WI38 (cell line): ENCODE measurements at regions not wholly inside any gene's neighbourhood (a gene's known extent, or its start where the extent isn't known, plus 50 kb on each side); places are given as distances from the start of the nearest gene placed in this dataset.

Source experiments
- H3K4me3 ChIP-seq: 2 replicates; pipeline ENCODE4 v1.5.1; 2011; ENCODE audit warnings: low read depth, mild to moderate bottlenecking, control low read depth, low read length
- TF ChIP-seq, protein P1 (sequence below): IDR thresholded peaks from 2 replicates; pipeline ENCODE4 v1.5.1; 2012; ENCODE audit warnings: low read depth, mild to moderate bottlenecking, control low read depth, low read length

DNA sequence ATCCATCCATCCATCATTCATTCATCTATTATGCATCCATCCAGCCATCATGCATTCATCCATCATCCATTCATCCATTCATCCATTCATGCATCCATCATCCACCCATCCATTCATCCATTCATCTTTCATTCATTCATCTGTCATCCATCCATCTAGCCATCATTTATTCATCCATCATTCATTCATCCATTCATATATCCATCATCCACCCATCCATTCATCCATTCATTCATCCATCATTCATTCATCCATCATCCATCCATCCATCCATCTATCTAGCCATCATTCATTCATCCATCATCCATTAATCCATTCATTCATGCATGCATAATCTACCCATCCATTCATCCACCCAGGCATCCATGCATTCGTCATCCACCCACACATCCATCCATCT, 1450.3 kb downstream of the TBC1D22A start:
- TF ChIP-seq, protein P1, sequence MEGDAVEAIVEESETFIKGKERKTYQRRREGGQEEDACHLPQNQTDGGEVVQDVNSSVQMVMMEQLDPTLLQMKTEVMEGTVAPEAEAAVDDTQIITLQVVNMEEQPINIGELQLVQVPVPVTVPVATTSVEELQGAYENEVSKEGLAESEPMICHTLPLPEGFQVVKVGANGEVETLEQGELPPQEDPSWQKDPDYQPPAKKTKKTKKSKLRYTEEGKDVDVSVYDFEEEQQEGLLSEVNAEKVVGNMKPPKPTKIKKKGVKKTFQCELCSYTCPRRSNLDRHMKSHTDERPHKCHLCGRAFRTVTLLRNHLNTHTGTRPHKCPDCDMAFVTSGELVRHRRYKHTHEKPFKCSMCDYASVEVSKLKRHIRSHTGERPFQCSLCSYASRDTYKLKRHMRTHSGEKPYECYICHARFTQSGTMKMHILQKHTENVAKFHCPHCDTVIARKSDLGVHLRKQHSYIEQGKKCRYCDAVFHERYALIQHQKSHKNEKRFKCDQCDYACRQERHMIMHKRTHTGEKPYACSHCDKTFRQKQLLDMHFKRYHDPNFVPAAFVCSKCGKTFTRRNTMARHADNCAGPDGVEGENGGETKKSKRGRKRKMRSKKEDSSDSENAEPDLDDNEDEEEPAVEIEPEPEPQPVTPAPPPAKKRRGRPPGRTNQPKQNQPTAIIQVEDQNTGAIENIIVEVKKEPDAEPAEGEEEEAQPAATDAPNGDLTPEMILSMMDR: no peak
- no peak overlapping the region for H3K4me3 ChIP-seq

DNA sequence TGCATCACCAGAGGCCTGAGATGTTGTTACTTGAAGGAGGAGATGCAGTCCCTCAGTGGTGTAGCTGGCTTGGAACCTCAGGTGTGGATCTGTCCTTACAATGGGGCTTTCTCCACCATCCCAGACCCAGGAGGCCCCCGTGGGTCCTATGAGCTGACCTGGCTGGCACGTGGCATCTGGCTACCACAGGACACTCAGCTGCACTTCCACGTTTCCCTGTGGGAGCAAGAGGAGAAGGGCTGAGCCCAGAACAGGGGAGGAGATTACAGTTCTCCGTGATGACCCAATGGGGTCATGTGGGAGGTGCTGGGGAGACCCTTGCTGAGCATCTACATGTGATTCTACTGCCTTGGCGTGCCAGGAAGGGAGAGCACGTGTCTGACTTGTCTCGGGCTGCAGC, 1448.4 kb downstream of the TBC1D22A start:
- TF ChIP-seq, protein P1: no peak
- H3K4me3 ChIP-seq: no peak overlapping the region

DNA sequence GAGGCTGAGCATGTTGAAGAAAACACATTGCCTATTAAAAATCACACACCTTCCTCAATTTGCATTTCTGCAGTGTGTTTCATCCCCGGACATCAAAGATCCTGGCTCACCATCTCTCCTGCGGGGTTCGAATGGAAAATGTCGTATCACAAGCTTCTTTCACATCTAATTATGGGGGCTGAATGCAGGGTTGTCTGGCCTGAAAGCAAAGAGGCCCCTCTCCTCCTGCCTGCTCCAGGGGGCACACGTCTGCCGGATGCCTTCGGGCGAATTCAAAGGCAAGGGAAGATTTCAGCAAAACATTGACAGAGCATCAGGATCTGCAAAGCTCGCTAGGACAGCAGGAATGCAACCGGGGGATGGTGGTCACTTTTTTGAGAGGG, 1447.7 kb downstream of the TBC1D22A start:
- TF ChIP-seq, protein P1: no peak
- no peak overlapping the region for H3K4me3 ChIP-seq

DNA sequence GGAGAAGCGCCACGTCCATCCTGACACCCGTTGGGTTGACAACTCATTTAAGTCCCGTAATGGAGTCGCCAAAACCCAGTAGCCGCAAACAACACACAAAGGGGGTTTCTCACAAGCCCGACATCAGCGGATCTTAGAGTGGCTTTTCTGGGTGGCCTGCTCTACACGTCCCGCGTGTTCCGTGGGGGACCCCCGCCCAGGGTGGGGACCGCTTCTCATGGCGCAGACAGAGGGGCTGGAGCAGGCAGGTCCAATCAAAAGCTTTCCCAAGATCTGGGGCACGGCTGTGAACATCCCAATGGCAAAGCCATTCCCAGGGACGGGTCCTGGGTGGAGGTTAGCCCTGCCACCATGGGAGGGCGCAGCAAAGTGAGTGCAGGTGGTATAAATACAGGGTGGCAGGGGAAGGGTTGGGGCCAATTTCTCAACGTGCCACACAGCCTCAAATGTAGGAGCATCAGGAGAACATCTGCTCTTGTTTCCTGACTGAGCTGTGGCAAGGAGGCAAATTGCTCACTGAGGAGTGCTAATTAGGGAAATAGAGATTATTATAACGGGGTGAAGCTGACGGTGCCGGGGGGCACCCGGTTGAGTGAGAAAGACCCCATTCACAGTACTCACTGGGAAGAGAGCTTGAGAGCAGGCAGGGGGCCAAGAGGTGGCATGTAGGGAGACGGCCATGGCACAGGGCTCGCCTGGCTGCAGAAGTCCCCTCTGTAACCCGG, 1447.2 kb downstream of the TBC1D22A start:
- no peak overlapping the region for H3K4me3 ChIP-seq
- TF ChIP-seq, protein P1: no peak

DNA sequence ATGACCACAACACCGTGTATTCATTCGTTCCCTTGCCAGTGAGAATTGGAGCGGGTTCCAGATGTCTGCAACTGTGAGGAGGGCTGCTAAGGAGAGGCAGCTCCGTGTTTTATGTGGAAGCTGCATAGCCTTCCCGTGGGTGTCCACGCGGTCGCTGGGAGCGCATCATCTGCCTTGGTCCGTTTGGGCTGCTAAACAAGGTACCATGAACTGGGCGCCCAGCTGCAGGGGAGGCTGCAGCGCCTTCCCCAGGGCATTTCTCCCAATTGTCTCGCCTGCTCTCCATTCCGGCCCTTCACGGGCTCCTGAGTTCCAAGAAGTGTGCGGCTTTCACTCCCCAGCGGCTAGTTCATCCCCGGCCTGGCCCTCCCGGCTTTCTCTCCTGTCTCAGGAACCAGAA, 1446.4 kb downstream of the TBC1D22A start:
- H3K4me3 ChIP-seq: no peak overlapping the region
- TF ChIP-seq, protein P1: no peak

DNA sequence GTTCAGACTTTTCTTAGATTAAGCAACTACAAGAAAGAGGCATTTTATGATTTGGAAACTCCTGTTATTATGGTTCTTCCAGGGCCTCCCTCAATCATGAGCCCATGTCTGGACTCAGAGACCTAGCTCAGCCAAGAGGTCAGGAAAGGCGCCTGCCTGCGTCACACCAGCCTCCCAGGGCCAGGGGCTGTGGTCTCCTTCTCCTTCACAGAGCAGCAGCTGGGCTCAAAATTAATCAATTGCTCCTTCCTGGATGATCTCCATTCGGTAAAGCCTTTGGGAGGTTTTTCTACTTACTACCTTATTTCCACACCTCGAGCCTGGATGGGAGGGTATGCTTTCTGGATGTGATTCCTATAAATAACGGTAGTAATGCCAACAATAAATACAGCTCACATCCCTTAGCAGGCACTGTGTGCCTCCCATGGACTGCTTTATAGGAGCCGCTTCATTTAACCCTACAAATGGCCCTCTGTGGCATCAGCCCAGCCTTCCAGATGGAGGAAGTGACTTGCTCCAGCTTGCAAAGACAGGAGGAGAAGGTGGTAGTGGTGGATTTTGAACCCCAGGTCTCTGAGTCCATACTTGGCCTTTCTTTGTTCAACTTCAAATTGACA, 1445.6 kb downstream of the TBC1D22A start:
- TF ChIP-seq, protein P1: no peak

DNA sequence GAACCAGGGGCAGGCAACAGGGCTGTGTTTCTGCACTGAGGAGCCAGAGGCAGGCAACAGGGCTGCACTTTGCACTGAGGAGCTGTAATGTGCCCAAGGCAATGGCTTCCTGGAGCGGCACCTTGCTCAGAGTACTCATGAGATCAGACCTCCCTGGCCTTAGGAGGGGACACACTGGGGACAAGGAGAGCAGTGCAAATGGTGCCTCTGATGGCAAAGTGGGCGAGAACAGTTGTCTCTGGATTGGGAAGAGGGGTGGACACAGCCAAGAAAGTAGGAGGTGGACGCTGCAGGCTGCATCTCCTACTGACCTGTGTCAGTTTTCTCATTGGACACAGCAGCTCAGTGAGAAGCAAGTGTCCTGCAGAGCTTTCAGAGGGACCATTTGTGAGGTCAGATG, 1443.3 kb downstream of the TBC1D22A start:
- no peak overlapping the region for H3K4me3 ChIP-seq
- TF ChIP-seq, protein P1: no peak

More for the DNA sequence above, 1445.6 kb downstream of the TBC1D22A start:
- H3K4me3 ChIP-seq: no peak overlapping the region
